Neural cell (in vitro differentiated cells): ENCODE measurements at regions not wholly inside any gene's neighbourhood (a gene's known extent, or its start where the extent isn't known, plus 50 kb on each side); places are given as distances from the start of the nearest gene placed in this dataset.

Source experiments
- H2AFZ ChIP-seq: fragments of 200-600, 300-800 bp; sonication (generic), shearing (Covaris generic); 2 replicates; pipeline ENCODE4 v1.6.0; 2014; ENCODE audit warnings: low read depth, mild to moderate bottlenecking, antibody characterized with exemption, low read length, moderate library complexity
- H3F3A ChIP-seq: fragments of 200-600 bp; shearing (Covaris generic); 2 replicates; pipeline ENCODE4 v1.6.1; 2016; ENCODE audit warnings: mild to moderate bottlenecking, moderate library complexity, mixed read lengths, antibody characterized with exemption, low read length; ENCODE audit not compliant: insufficient read depth, poor library complexity, severe bottlenecking
- H3K27ac ChIP-seq: fragments of 200-600, 300-800 bp; sonication (generic), shearing (Covaris generic); 2 replicates; pipeline ENCODE4 v1.5.1; 2014; ENCODE audit warnings: mild to moderate bottlenecking, low read length, moderate library complexity
- H3K27me3 ChIP-seq: fragments of 300-800, 200-600 bp; sonication (generic), shearing (Covaris generic); 2 replicates; pipeline ENCODE4 v1.6.0; 2014; ENCODE audit warnings: mild to moderate bottlenecking, low read depth, low read length, moderate library complexity; ENCODE audit not compliant: insufficient read depth
- H3K36me3 ChIP-seq: fragments of 300-800, 200-600 bp; sonication (generic), shearing (Covaris generic); 2 replicates; pipeline ENCODE4 v1.5.1; 2014; ENCODE audit warnings: mild to moderate bottlenecking, antibody characterized with exemption, low read length, moderate library complexity; ENCODE audit not compliant: insufficient read depth
- H3K4me2 ChIP-seq: fragments of 300-800, 200-600 bp; sonication (generic), shearing (Covaris generic); 2 replicates; pipeline ENCODE4 v1.6.0; 2014; ENCODE audit warnings: mild to moderate bottlenecking, low read length
- H3K4me3 ChIP-seq: fragments of 300-800, 200-600 bp; sonication (generic), shearing (Covaris generic); 2 replicates; pipeline ENCODE4 v1.5.1; 2014; ENCODE audit warnings: mild to moderate bottlenecking, low read length, moderate library complexity
- H3K79me2 ChIP-seq: fragments of 200-600 bp; shearing (Covaris generic); replicated peaks from 2 replicates; pipeline ENCODE4 v1.6.0; 2014; ENCODE audit warnings: mild to moderate bottlenecking, low read length, moderate library complexity; ENCODE audit not compliant: insufficient read depth
- H3K9ac ChIP-seq: fragments of 300-800, 200-600 bp; sonication (generic), shearing (Covaris generic); 2 replicates; pipeline ENCODE4 v1.6.1; 2016; ENCODE audit warnings: mild to moderate bottlenecking, low read length, mixed read lengths
- H3K9me2 ChIP-seq: fragments of 200-600 bp; shearing (Covaris generic); 2 replicates; pipeline ENCODE4 v1.6.1; 2016; ENCODE audit warnings: mild to moderate bottlenecking, low read length, mixed read lengths; ENCODE audit not compliant: insufficient read depth
- H3K9me3 ChIP-seq: fragments of 200-600, 300-800 bp; sonication (generic), shearing (Covaris generic); 2 replicates; pipeline ENCODE4 v1.6.1; 2016; ENCODE audit warnings: mild to moderate bottlenecking, mixed run types, low read length, moderate library complexity, mixed read lengths
- H4K20me1 ChIP-seq: fragments of 200-600 bp; shearing (Covaris generic); 2 replicates; pipeline ENCODE4 v1.6.1; 2016; ENCODE audit warnings: mild to moderate bottlenecking, mixed run types; ENCODE audit not compliant: insufficient read depth
- EP300 ChIP-seq: fragments of 450-650 bp; conservative IDR thresholded peaks from 2 replicates; pipeline ENCODE4 v1.6.1; 2014; ENCODE audit warnings: antibody characterized with exemption, mild to moderate bottlenecking, moderate library complexity; ENCODE audit not compliant: poor library complexity, severe bottlenecking
- EZH2 ChIP-seq: fragments of 200-600, 300-800 bp; shearing (Covaris generic), sonication (generic); IDR thresholded peaks from 2 replicates; pipeline ENCODE4 v1.6.1; 2014; ENCODE audit warnings: antibody characterized with exemption, low read length, borderline replicate concordance, mild to moderate bottlenecking; ENCODE audit not compliant: insufficient read depth, poor library complexity, severe bottlenecking
- MXI1 ChIP-seq: fragments of 450-650 bp; conservative IDR thresholded peaks from 2 replicates; pipeline ENCODE4 v1.6.1; 2014; ENCODE audit warnings: antibody characterized with exemption, mild to moderate bottlenecking; ENCODE audit not compliant: poor library complexity, severe bottlenecking
- RAD21 ChIP-seq: fragments of 450-650 bp; conservative IDR thresholded peaks from 2 replicates; pipeline ENCODE4 v1.6.1; 2014; ENCODE audit warnings: antibody characterized with exemption, mild to moderate bottlenecking, moderate library complexity
- SMC3 ChIP-seq: fragments of 450-650 bp; conservative IDR thresholded peaks from 2 replicates; pipeline ENCODE4 v1.6.1; 2014; ENCODE audit warnings: antibody characterized with exemption, mild to moderate bottlenecking, moderate library complexity; ENCODE audit not compliant: poor library complexity
- TF ChIP-seq, protein P1 (sequence below): fragments of 450-650 bp; IDR thresholded peaks from 2 replicates; pipeline ENCODE4 v1.5.1; 2014; ENCODE audit warnings: antibody characterized with exemption, mild to moderate bottlenecking, moderate library complexity; ENCODE audit not compliant: poor library complexity, severe bottlenecking
- TF ChIP-seq, protein P2 (sequence below): IDR thresholded peaks from 2 replicates; pipeline ENCODE4 v1.6.1; 2012; ENCODE audit warnings: borderline replicate concordance

DNA sequence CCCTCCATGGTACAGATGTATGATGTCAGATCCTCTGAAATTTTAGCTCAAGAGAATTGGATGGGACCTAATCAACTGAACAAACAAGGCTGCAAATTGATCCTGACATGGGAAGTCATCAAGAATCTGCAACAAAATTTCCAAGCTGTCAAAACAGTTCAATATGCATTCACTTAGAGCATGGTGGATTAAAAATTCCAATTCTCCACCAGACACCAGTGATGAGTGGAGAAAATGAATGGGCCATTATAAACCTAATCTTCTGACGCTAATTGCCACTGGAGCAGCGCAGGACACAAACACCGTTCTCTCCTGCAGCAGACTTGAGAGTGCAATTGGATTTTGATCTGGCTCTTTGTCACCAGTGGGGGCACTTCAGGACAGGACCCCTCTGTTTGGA is 94.2 kb downstream of the MINAR1 start:
- Histone ChIP-seq H3K27ac (no peak overlapping the region), H3K9me3 (no peaks in the 10 kb centered on the region), H3K4me2 (no peak overlapping the region), H3K4me3 (no peak overlapping the region), H3K79me2 (no peaks in the 10 kb centered on the region), H2AFZ (no peak overlapping the region), H4K20me1 (no peaks in the 10 kb centered on the region), H3K36me3 (no peaks in the 10 kb centered on the region), H3K9ac (no peak overlapping the region), H3K9me2 (no peaks in the 10 kb centered on the region), H3K27me3 (no peaks in the 10 kb centered on the region), H3F3A (no peaks in the 10 kb centered on the region)
- TF ChIP-seq EP300 = no peak
- TF ChIP-seq RAD21 = no peak
- TF ChIP-seq, protein P1, sequence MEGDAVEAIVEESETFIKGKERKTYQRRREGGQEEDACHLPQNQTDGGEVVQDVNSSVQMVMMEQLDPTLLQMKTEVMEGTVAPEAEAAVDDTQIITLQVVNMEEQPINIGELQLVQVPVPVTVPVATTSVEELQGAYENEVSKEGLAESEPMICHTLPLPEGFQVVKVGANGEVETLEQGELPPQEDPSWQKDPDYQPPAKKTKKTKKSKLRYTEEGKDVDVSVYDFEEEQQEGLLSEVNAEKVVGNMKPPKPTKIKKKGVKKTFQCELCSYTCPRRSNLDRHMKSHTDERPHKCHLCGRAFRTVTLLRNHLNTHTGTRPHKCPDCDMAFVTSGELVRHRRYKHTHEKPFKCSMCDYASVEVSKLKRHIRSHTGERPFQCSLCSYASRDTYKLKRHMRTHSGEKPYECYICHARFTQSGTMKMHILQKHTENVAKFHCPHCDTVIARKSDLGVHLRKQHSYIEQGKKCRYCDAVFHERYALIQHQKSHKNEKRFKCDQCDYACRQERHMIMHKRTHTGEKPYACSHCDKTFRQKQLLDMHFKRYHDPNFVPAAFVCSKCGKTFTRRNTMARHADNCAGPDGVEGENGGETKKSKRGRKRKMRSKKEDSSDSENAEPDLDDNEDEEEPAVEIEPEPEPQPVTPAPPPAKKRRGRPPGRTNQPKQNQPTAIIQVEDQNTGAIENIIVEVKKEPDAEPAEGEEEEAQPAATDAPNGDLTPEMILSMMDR = no peak
- TF ChIP-seq SMC3 = no peak
- TF ChIP-seq MXI1 = no peak
- no peak for TF ChIP-seq EZH2
- TF ChIP-seq, protein P2, sequence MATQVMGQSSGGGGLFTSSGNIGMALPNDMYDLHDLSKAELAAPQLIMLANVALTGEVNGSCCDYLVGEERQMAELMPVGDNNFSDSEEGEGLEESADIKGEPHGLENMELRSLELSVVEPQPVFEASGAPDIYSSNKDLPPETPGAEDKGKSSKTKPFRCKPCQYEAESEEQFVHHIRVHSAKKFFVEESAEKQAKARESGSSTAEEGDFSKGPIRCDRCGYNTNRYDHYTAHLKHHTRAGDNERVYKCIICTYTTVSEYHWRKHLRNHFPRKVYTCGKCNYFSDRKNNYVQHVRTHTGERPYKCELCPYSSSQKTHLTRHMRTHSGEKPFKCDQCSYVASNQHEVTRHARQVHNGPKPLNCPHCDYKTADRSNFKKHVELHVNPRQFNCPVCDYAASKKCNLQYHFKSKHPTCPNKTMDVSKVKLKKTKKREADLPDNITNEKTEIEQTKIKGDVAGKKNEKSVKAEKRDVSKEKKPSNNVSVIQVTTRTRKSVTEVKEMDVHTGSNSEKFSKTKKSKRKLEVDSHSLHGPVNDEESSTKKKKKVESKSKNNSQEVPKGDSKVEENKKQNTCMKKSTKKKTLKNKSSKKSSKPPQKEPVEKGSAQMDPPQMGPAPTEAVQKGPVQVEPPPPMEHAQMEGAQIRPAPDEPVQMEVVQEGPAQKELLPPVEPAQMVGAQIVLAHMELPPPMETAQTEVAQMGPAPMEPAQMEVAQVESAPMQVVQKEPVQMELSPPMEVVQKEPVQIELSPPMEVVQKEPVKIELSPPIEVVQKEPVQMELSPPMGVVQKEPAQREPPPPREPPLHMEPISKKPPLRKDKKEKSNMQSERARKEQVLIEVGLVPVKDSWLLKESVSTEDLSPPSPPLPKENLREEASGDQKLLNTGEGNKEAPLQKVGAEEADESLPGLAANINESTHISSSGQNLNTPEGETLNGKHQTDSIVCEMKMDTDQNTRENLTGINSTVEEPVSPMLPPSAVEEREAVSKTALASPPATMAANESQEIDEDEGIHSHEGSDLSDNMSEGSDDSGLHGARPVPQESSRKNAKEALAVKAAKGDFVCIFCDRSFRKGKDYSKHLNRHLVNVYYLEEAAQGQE = no peak

DNA sequence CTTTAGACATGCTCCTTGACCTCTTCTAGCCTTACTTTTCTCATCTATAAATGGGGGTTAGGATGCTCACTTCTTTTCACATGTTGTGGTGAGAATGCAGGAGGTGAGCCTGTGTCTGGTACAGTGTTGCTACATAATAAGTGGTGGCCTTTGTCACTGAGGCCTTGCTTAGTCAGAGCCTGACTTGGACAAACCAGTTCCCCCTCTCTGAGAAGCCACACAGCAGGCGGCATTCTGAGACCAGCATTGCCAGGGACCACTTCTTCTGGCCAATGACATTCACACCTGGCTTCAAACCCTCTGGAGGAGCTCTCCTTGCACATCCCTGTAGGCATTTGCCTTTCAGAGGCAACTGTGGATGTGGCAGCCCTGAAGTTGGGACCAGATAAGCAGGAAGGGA is 95.7 kb downstream of the MINAR1 start:
- Histone ChIP-seq H3K27me3 (no peaks in the 10 kb centered on the region), H3K4me3 (no peak overlapping the region), H3K27ac (no peak overlapping the region), H2AFZ (no peak overlapping the region), H3K9ac (no peak overlapping the region), H3F3A (no peaks in the 10 kb centered on the region), H3K79me2 (no peaks in the 10 kb centered on the region), H4K20me1 (no peaks in the 10 kb centered on the region), H3K36me3 (no peaks in the 10 kb centered on the region), H3K9me2 (no peaks in the 10 kb centered on the region), H3K9me3 (no peaks in the 10 kb centered on the region), H3K4me2 (no peak overlapping the region)
- no peak for TF ChIP-seq RAD21
- TF ChIP-seq, protein P1 = no peak
- TF ChIP-seq SMC3 = no peak
